GM12891 (cell line): ENCODE measurements at regions not wholly inside any gene's neighbourhood (a gene's known extent, or its start where the extent isn't known, plus 50 kb on each side); places are given as distances from the start of the nearest gene placed in this dataset.

ENCODE experiments used
- POU2F2 ChIP-seq: IDR thresholded peaks from 2 replicates; pipeline ENCODE4 v1.6.1; 2011; ENCODE audit warnings: low read depth, mild to moderate bottlenecking, control low read depth, low read length, moderate library complexity
- TAF1 ChIP-seq: IDR thresholded peaks from 2 replicates; pipeline ENCODE4 v1.6.1; 2011; ENCODE audit warnings: low read depth, low read length, control low read depth

GRCh38 chr18:77622009-77622692 is 372.5 kb downstream of the GALR1 start:
- TF ChIP-seq TAF1: no peak
- no peak for TF ChIP-seq POU2F2
